Ureter (tissue), 1 donor: ENCODE measurements at regions not wholly inside any gene's neighbourhood (a gene's known extent, or its start where the extent isn't known, plus 50 kb on each side); places are given as distances from the start of the nearest gene placed in this dataset.
"Not testable (repeated sequence)": the region's sequence is repeated elsewhere in the genome, so short reads cannot be mapped to it uniquely, and the experiment has no call there.

ENCODE experiments used
- DNase-seq: peaks from one replicate; pipeline ENCODE4 v3.0.0-alpha.2; 2020; ENCODE audit warnings: low spot score
- donor health status: DM: yes; HTN: yes; CAD: no.

DNA sequence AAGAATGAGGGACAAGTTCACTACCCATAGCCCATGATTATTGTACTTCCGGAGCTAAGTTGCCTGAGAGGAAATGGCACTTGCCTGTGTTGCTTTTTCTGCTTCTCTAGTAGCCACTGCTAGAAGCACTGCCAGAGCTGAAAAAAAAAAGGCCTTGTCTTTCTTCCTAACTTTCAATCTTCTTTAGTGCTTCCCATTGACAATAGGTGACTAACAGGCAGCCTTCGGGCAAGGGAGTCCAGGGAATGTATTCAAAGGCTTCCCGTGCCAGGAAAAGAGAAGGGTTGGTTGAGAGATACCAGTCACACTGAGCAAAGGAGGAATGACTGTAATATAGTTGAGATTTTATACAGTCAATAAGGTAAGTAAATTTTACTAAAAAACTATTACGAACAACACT, 242.0 kb downstream of the CALCRL start:
- no peak for DNase-seq

DNA sequence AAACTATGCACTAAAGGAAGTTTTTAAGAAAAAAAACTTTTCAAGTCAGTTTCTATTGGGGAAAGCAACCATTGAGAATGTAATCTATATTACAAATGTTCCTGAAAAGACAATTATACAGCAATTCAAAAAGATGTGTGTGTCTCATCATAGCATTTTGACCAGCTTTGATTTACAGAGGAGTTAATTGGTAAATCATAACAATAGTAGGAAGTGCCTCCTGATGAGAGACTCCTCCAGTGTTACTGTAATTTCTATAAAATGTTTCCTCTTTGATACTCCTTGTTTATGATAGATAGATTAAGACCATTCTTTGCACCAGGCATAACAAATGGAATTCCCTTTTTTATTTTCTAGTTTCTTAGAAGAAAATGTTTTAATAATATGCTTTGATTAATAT, 249.9 kb downstream of the CALCRL start:
- no peak for DNase-seq

DNA sequence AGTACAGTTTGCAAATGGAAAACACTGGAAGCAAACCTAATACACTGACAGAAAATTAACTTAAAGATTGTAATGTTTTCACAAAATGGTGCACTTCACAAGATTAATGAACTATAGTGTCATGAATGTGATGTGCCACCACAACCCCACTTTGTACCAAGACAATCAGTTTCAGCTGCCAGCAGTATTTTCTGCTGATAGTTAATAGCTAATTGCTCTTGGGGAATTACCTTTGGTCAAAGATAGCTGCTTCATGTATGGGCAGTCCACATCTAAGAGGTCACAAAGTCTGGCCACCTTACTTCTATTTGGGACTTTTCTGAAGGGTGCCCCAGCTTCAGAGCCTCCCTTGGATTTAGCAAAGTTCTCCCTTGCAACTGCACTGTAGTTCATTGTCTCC, 254.0 kb downstream of the CALCRL start:
- DNase-seq = no peak

DNA sequence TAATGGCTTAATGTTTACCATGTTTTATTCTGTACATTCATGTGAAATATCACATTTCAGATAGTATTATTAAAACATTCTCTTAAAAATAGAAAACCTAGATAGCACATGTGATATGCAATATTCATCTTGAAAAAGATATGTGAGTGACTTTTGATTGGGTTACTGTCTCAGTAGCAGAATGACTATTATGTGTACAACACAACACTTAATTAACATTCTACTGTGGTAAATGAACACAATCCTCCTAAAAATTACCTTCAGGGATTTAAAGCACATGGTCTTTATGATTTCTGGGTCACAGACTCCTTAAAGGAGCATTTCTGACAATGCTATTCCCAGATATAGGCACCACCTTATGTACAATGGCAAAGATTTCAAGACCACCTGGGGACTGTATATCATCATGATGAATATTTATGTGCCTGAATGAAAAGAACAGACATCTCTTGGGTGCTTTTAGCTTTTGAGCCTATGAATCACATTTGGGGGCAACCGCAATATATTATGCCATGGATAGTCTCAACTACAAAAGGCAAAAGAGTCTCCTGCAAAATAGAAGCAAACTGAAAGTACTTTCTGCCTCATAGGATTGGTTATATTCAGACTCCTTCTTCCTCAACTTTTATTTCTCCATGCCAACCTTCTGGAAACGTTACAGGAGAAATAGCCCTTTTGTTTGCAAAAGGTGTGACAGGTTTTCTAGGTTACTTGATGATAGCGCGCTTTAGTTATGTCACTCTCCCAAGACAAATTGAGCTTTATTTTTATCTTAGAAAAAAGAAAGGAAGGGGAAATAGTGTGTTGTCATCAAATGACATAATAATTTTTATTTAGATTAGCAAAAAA, 259.0 kb downstream of the CALCRL start:
- DNase-seq = no peak

GRCh38 chr2:187187519-187187918, 260.5 kb downstream of the CALCRL start:
- DNase-seq = no peak

GRCh38 chr2:187180529-187180928, 267.5 kb downstream of the CALCRL start:
- DNase-seq = no peak

GRCh38 chr2:187178876-187179275, 269.2 kb downstream of the CALCRL start:
- DNase-seq = not testable (repeated sequence)

GRCh38 chr2:187177253-187177652, 270.8 kb downstream of the CALCRL start:
- DNase-seq = no peak

- DNase-seq = no peak
These were observed 273.5 kb downstream of the CALCRL start for GRCh38 chr2:187174582-187174981.

DNA sequence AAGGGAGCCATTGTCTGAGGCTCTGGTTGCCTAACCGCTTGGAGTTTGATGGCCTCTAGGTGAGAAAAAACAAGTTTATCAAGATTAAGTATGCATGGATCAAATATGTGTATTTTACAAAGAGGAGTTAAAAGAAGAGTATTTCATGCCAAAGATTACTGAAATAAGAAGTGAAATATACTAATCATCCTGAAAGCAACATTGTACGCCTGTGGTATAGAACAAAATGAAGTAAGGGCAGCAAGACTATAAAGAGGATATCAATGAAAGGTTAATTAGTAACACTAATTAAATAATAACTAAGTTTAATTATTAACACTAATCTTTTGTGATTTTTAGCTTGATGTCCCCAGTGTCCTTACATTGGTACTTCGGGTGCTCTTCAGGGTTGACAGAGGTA, 276.7 kb downstream of the CALCRL start:
- DNase-seq = no peak

DNA sequence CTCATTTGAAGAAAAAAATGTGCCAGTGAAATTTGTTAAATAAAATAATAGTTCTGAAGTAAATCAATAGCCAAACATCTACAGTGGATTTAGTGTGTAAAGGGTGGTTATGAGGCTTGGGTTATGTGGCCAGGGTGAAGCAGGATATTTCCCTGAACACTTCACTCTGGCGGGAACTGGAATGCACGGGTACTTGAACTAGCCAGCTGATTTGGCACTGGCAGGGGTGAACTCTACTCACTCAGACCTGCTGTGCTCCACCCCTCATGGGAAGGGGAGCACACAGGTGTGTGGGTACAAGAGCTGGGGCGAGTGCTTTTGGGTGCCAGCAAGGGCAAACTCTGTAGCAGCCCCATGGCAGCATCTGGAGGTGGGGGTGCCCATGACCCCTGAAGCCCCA, 278.2 kb downstream of the CALCRL start:
- DNase-seq = no peak

DNA sequence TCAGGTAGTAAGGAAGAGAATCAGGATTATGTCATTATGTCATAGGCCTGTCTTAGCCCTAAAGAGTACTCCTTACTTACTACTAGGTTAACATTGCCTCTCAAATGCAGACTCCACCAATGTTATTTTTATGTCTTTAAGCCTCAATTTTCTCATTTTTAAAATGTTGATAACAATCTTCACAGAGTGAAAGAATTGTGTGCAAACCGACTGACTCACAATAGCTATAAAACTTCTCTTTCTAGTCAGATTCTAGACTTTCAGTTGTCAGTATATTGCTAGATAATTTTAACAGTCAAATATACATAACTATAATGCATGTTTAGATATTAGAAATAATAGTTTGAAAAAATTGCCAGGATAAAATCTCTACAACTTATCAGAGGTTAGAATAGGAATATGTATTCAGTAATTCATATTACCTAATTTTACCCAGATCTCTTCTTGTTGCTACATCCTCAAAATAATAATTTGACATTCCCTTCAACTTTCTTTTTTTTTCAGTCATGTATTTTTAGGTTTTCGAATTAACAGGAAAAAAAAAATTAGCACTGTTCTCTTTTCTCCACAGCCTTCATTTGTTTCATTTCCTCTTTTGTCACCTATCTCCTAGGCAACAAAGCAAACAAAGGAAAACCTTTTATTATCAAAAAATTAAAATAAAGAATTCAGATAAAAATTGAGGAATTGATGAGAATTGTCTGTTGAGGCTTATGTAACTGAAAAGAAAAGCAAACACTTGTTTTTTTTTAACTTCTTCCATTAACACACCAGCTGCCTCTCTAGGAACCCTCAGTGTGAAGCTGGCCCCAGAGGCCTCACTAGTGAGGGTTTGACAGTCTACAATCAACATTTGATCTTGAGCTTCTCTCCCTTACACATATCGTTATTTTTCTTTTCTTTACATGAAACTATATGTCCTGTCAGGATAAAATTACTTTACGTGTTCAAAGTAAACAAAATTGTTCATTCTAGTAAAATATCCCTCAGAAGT, 279.0 kb downstream of the CALCRL start:
- no peak for DNase-seq

DNA sequence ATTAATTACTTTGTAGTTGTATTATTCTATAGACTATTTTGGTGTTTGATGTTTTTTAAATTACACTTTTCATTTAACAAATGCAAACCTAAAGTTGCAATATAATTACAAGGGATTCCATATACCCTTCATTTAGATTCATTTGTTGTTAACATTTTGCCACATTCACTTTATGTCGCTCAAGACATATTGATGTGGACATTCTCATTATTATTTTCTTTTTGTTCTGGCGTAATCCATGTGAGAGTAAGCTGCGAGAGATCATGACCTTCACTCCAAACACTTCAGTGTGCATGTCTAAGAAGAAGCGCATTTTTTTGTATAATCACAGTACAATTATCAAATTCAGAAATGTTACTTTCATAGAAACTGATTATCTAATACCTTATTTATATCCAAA, 280.6 kb downstream of the CALCRL start:
- DNase-seq = no peak

- no peak for DNase-seq
These were observed 282.0 kb downstream of the CALCRL start for GRCh38 chr2:187165936-187166610.

DNA sequence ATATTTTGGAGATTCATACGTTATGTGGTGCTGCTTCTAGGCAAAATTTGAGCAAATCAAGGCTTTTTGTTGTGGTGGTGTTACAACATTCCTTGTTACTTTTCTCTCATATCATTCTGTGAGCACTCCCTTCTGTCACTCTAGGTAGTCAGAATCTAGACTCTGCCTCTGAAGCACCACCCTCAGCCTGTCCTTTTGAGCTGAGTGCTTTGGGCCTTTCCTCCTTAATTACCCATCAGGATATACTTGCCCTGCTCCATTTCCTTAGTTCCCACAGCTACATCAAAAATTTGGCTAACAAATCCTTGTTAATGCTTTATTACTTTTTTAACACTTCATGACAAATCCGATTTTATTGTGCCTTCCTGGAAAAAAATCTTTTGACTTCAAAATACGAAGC, 289.6 kb downstream of the CALCRL start:
- DNase-seq = no peak

DNA sequence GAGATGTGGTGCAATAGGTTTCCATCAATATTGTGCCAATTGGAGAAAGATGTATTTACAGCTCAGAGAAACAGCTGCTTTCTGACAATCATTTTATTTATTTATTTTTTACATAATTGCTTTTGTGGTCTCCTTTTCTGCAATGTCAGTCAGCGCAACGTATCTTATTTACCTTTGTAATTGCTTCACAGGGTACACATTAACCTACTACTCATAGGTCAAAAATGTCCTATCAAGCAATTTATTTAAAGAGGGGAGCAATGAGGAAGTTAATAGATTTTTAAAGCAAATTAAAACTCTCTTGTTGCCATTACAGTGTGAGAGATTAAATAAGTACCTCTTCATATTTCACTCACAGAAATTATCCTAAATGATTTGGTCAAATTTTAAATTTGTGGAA, 291.0 kb downstream of the CALCRL start:
- DNase-seq = no peak

- DNase-seq = no peak
These were observed 292.6 kb downstream of the CALCRL start for GRCh38 chr2:187155476-187155875.

DNA sequence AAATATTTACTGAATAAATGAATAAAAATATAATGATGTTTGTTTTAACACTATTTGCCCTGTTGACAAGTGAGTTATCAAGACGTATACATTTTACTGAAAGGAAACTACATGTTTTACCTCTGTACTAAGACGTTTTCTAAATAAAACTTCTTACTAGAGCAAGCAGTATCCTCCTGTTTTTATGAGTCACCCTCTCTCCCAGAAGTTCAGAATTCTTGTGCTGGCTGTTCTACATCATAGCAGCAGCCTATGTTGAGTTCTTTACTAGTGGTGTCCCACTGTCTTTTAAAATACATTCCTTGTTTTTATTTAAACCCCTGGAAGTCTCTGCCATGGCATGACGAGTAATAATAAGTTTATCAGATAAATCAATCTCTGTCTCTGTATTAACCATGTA, 297.4 kb downstream of the CALCRL start:
- DNase-seq = no peak

DNA sequence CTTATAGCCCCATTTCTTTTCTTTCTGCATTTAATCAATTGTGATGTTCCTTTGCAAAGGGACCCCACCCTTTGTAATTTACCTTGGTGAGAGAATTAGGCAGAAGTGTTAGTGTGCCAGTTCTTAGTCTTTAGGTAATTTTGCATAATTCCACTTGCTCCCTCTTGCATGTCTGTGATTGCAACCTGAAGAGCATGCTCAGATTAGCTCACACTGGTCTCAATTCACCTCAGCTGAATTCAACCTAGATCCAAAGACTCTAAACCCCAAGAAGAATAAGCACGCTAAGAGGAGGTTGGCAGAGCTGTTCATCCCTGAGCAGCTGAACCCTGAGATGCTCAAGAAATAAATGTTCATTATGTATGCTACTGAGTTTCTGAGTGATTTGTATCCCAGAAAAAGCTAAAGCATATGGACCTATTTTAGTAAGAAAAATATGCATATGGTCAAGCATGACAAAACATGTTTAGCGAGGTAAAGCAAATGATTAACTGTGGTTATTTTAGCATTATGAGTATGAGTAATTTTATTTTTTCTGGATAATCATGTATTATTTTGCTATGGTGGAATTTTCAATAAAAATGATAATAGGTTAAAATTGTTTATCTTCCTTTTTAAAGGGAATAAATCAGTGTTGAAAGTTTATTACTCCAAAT, 299.2 kb upstream of the ZSWIM2 start:
- DNase-seq = no peak

DNA sequence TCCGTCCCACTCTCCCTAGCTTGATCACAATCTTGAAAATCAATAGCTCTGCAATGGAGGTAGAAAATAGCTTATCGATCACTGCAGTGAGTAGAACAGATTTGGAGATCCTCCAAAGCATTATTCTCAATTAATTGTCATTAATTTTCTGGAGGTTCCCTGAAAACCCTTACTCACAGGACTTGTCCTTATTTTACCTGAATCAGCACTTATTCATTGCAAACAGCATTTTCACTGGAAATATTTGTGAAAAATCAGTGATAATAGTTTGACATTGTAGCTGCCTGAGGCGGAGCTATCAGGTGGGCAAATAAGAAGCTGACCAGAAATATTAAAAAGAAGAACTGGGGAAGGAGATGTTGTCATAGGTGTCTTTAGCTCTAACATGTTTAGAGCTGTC, 294.6 kb upstream of the ZSWIM2 start:
- DNase-seq = no peak

GRCh38 chr2:187139469-187139868, 290.5 kb upstream of the ZSWIM2 start:
- no peak for DNase-seq

- no peak for DNase-seq
These were observed 289.3 kb upstream of the ZSWIM2 start for GRCh38 chr2:187138265-187138664.
